Mucosa of descending colon (tissue), 3 donors: ENCODE measurements at regions not wholly inside any gene's neighbourhood (a gene's known extent, or its start where the extent isn't known, plus 50 kb on each side); places are given as distances from the start of the nearest gene placed in this dataset.

Source experiments
- ATAC-seq: fragments of 200-7000 bp; cut with Tn5 transposase; one replicate; pipeline ENCODE4 v1.9.1; 2020; ENCODE audit warnings: mild to moderate bottlenecking, moderate library complexity
- DNase-seq, 3 donors: peaks; one replicate each; pipeline ENCODE4 v3.0.0-alpha.2; 2020
- H3K36me3 ChIP-seq: fragments of 200-600 bp; one replicate; pipeline ENCODE4 v1.8.0; 2021; ENCODE audit warnings: low read depth, mild to moderate bottlenecking
- H3K4me1 ChIP-seq: fragments of 200-600 bp; one replicate; pipeline ENCODE4 v1.8.0; 2021; ENCODE audit warnings: low read depth, mild to moderate bottlenecking
- H3K4me3 ChIP-seq: fragments of 200-600 bp; one replicate; pipeline ENCODE4 v1.8.0; 2021; ENCODE audit warnings: mild to moderate bottlenecking
- H3K9me3 ChIP-seq: fragments of 200-600 bp; one replicate; pipeline ENCODE4 v1.8.0; 2021; ENCODE audit warnings: mild to moderate bottlenecking
- CTCF ChIP-seq: fragments of 200-600 bp; IDR thresholded peaks from one replicate; pipeline ENCODE4 v1.8.0; 2022; ENCODE audit warnings: antibody characterized with exemption, mild to moderate bottlenecking
- intact Hi-C, 2 donors: fragments of 100-400 bp; cut with DNase I in 1 of 2; cut with micrococcal nuclease in 1 of 2; formaldehyde crosslinking; loops; one replicate each; pipeline versions ENCODE4 v1.11.0 to v1.11.1; 2022; cut with DNase I, micrococcal nuclease
- donor health status: DM: no; HTN: no; CAD: no; lungs with moderate emphysema.
- donor health status: DM: no; HTN: no; CAD: no.
- donor health status: DM: no; HTN: yes; CAD: no.

- Histone ChIP-seq H3K36me3 (no peaks in the 10 kb centered on the region), H3K9me3 (no peaks in the 10 kb centered on the region), H3K4me3 (no peak overlapping the region), H3K4me1 (no peaks in the 10 kb centered on the region)
- DNase-seq (no peak), ATAC-seq (no peak)
- intact Hi-C loops = no loop called here
- no peak for TF ChIP-seq CTCF
These were observed 1039.9 kb downstream of the KCNT2 start for GRCh38 chr1:195568389-195568788.

GRCh38 chr1:195562074-195562473 lies 1046.2 kb downstream of the KCNT2 start:
- no peak overlapping the region for H3K4me3 ChIP-seq
- intact Hi-C loops = no loop called here
- no peaks in the 10 kb centered on the region for H3K36me3 ChIP-seq

GRCh38 chr1:195550071-195550862 lies 1058.0 kb downstream of the KCNT2 start:
- Histone ChIP-seq H3K4me3 (no peak overlapping the region), H3K36me3 (no peaks in the 10 kb centered on the region), H3K9me3 (no peaks in the 10 kb centered on the region), H3K4me1 (peaks cover 10% of the 10 kb centered on the region)
- DNase-seq (peak in 1 of 3 donors; percentile 69), ATAC-seq (peak; percentile 99)
- TF ChIP-seq CTCF = no peak
- intact Hi-C loops = no loop called here

More at GRCh38 chr1:195562074-195562473, 1046.2 kb downstream of the KCNT2 start:
- Histone ChIP-seq H3K4me1 (no peaks in the 10 kb centered on the region), H3K9me3 (no peaks in the 10 kb centered on the region)
- TF ChIP-seq CTCF = no peak
- DNase-seq (no peak), ATAC-seq (no peak)

GRCh38 chr1:195530961-195531360 lies 1077.3 kb downstream of the KCNT2 start:
- Histone ChIP-seq H3K4me1 (no peaks in the 10 kb centered on the region), H3K9me3 (no peaks in the 10 kb centered on the region), H3K4me3 (no peak overlapping the region), H3K36me3 (no peaks in the 10 kb centered on the region)
- DNase-seq (no peak), ATAC-seq (no peak)
- intact Hi-C loops = no loop called here
- no peak for TF ChIP-seq CTCF

GRCh38 chr1:195529881-195530280 lies 1078.4 kb downstream of the KCNT2 start:
- ATAC-seq = no peak
- TF ChIP-seq CTCF = no peak
- H3K36me3 ChIP-seq = no peaks in the 10 kb centered on the region

More at GRCh38 chr1:195529881-195530280, 1078.4 kb downstream of the KCNT2 start:
- Histone ChIP-seq H3K9me3 (no peaks in the 10 kb centered on the region), H3K4me1 (no peaks in the 10 kb centered on the region), H3K4me3 (no peak overlapping the region)
- no peak for DNase-seq
- intact Hi-C loops = no loop called here
